GM12892 (cell line): ENCODE measurements at regions not wholly inside any gene's neighbourhood (a gene's known extent, or its start where the extent isn't known, plus 50 kb on each side); places are given as distances from the start of the nearest gene placed in this dataset.
"Not testable (repeated sequence)": the region's sequence is repeated elsewhere in the genome, so short reads cannot be mapped to it uniquely, and the experiment has no call there.

ENCODE experiments used
- DNase-seq: peaks from one replicate; pipeline ENCODE4 v3.0.0; 2011; ENCODE audit not compliant: insufficient read length
- FAIRE-seq: peaks from 2 replicates; lab custom pipeline; 2011; peaks lifted over from hg19 to GRCh38; lab: Jason Lieb, UNC
- POLR2A ChIP-seq: IDR thresholded peaks from 2 replicates; pipeline ENCODE4 v1.6.1; 2011; ENCODE audit warnings: low read depth, low read length, control low read depth
- POLR2AphosphoS5 ChIP-seq: IDR thresholded peaks from 2 replicates; pipeline ENCODE4 v1.6.1; 2011; ENCODE audit warnings: low read depth, low read length, control low read depth
- TAF1 ChIP-seq: IDR thresholded peaks from 2 replicates; pipeline ENCODE4 v1.6.1; 2011; ENCODE audit warnings: low read depth, mild to moderate bottlenecking, control low read depth, low read length, borderline replicate concordance

DNA sequence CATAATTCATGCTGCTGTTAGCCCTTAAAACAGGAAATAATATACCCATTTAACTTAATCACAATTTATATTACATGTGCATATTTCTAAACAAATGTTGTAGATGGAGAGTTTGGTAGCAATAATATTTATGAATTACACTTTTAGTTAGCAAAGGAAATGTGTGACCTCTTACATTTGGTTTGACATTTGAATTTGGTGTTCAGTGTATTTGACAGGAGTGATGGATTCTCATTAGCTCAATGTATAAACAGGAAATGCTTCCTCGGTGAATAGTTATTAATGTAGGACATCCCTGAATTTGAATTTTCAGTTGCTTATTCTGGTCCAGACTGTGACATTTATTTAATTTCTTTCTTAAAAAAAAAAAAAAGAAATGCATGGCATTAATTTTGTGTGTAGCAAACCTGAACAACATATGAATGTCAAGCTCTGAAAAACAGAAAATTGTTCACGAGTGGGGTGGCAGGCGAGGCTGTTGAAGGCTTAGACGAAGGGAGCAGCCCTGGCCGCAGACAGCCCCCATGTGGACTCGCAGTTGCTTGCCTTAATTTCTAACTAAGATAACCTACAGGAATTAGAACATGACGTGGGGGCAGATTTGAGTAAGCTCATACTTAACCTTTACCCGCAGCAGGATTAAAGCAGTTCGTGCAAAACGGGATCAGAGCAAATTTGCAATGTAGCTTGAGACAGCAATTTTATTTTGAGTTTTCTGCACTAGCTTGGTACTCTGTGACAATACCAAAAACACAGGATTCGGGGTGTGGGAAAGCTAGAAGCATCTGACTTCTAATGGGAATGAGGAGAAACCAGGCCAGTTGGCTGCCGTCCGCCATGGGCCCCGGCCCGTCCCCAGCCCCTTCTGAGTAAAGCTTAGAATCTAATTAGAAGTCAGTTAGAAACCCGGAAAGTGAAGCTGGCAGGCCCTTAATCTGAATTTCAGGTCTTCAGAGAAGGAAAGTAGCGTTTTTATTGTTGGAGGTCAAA lies 134.3 kb downstream of the MACROH2A1 start:
- DNase-seq (no peak), FAIRE-seq (no peak)
- TF ChIP-seq TAF1 = no peak
- TF ChIP-seq POLR2A = no peak
- TF ChIP-seq POLR2AphosphoS5 = no peak

DNA sequence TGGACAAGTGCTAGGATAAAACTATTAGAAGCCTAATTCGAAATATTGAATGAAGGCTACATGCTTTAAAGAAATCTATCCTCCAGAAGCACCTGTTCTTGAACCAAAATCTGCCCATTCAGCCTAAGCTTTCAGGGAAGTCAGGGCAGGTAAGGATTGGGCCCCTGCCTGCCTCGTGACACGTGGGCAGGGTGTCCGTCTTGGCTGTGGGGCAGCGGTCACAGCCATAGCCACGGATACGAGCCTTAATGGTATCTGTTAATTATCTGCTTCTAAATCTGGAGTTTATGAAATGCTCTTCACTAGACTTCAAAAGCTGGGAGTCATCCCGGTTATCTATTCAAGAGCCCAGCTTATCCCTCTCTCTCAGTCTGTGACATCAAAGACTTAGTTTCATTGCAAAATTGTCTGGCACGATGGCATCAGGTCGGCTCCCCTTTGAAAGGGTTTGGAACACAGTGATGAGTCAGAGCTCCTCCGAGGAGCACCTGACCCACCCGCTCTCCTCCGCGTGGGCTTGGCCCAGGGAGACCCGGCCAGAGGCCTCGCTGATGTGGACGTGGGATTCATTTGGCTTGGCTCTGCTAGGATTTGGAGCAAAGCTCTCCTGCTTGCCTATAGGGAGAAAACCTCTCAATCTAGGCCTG lies 135.9 kb downstream of the MACROH2A1 start:
- FAIRE-seq = no peak
- no peak for DNase-seq
- no peak for TF ChIP-seq POLR2AphosphoS5
- TF ChIP-seq POLR2A = no peak
- no peak for TF ChIP-seq TAF1

GRCh38 chr5:135262364-135262763 lies 136.7 kb downstream of the MACROH2A1 start:
- DNase-seq (no peak), FAIRE-seq (no peak)
- TF ChIP-seq POLR2A = no peak
- TF ChIP-seq POLR2AphosphoS5 = no peak

DNA sequence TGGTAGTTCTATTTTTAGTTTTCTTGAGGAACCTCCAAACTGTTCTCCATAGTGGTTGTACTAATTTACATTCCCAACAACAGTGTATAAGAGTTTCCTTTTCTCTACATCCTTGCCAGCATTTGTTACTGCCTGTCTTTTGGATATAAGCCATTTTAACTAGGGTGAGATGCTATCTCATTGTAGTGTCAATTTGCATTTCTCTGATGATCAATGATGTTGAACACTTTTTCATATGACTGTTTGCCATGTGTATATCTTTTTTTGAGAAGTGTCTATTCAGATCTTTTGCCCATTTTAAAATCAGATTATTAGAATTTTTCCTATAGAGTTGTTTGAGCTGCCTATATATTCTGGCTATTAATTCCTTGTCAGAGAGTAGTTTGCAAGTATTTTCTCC lies 138.9 kb downstream of the MACROH2A1 start:
- not testable (repeated sequence) for DNase-seq, FAIRE-seq

DNA sequence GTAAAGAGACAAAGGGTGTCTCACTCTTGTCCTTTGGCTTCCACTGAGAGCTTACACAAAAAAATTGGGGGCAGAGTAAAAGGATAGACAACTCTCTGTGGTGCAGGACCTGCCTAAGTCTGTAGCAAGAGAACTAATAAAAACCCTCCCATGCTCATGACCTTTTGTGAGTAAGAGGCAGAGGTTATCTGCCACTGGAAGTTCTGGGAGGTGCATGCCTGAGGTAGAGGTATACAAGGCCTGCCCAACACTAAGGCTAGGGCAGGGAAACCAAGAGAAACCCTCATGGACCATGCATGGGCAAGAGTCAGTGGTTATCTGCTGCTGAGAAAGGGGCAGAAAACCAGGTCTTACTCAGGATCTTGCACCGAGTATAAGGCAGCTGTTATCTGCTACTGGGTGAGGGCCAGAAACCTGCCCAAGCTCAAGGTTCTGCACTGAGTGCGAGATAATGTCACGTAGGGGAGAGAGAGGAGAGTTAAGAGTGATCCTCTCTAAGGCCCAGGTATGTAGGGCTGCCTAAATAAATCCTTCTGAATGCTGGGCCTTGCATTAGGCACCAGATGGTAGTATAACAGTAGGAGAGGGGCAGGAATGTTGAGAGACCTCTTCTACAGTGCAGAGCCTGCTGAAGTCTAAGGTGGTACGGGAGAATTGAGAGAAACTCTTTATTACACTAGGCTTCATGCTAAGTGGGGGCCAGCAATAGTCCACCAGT lies 143.4 kb downstream of the MACROH2A1 start:
- no peak for TF ChIP-seq POLR2A
- no peak for TF ChIP-seq POLR2AphosphoS5
- TF ChIP-seq TAF1 = no peak
- FAIRE-seq = no peak
- no peak for DNase-seq

DNA sequence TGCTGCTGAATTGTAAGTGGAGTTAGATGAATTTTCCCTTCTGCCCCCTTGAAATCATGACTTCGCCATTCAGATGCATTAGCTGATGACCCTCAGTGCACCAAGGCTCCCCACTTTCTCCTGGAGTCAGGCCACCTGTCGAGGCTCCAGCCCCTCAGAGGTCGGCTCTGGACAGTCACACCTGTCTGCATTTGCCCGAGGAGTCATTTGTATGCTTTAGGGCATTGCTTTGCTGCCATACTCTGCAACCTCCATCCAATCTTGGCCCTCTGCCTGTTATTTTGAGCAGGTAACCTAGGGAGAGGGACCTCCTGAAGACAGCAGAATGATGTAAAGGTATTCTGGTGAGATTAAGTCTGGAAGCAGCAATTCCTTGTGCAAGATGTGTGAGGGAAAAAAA lies 144.8 kb downstream of the MACROH2A1 start:
- FAIRE-seq (no peak), DNase-seq (no peak)
- TF ChIP-seq POLR2A (no peak), POLR2AphosphoS5 (no peak), TAF1 (no peak)

GRCh38 chr5:135253601-135254178 lies 145.3 kb downstream of the MACROH2A1 start:
- TF ChIP-seq POLR2A = no peak
- TF ChIP-seq POLR2AphosphoS5 = no peak
- TF ChIP-seq TAF1 = no peak
- FAIRE-seq (no peak), DNase-seq (no peak)

- no peak for DNase-seq
- no peak for FAIRE-seq
- TF ChIP-seq POLR2A = no peak
- TF ChIP-seq TAF1 = no peak
- no peak for TF ChIP-seq POLR2AphosphoS5
Measured at GRCh38 chr5:135251093-135251492, 147.9 kb downstream of the MACROH2A1 start.

- TF ChIP-seq POLR2A = no peak
- TF ChIP-seq POLR2AphosphoS5 = no peak
- no peak for TF ChIP-seq TAF1
- FAIRE-seq (no peak), DNase-seq (no peak)
Measured at GRCh38 chr5:135250671-135251070, 148.4 kb downstream of the MACROH2A1 start.

- no peak for FAIRE-seq
- DNase-seq = no peak
- TF ChIP-seq POLR2AphosphoS5 (no peak), TAF1 (no peak), POLR2A (no peak)
Measured at GRCh38 chr5:135249658-135250057, 149.4 kb downstream of the MACROH2A1 start.

DNA sequence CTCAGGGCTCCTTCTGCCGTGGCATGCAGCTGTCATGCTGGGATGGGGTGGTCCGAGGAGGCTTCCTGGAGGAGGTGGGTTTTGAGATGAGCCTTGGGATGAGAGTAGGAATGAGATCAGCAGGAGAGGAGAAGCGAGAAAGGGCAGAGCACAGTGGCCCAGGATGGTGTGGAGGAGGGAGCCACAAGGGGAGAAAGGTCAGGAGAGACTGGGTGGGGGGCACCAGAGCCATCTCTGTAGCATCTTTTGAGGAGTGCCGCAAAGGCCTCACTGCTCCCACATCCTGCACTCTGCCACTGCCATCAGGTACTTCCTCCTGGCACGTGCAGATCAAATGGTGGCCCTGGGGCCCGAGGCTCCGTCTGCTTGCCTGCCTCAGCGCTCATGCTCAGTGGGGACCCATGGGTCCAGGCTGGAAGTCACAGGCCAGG lies 150.2 kb downstream of the MACROH2A1 start:
- no peak for FAIRE-seq
- DNase-seq = no peak
- TF ChIP-seq POLR2AphosphoS5 = no peak
